NCI-H1105 treated with DMSO at 0.1 percent for 48 hours (cell line): ENCODE measurements at regions not wholly inside any gene's neighbourhood (a gene's known extent, or its start where the extent isn't known, plus 50 kb on each side); places are given as distances from the start of the nearest gene placed in this dataset.
"Not testable (repeated sequence)": the region's sequence is repeated elsewhere in the genome, so short reads cannot be mapped to it uniquely, and the experiment has no call there.

ENCODE experiments used
- DNase-seq: peaks from one replicate; lab custom pipeline; 2025; lab: John Stamatoyannopoulos, UW

DNA sequence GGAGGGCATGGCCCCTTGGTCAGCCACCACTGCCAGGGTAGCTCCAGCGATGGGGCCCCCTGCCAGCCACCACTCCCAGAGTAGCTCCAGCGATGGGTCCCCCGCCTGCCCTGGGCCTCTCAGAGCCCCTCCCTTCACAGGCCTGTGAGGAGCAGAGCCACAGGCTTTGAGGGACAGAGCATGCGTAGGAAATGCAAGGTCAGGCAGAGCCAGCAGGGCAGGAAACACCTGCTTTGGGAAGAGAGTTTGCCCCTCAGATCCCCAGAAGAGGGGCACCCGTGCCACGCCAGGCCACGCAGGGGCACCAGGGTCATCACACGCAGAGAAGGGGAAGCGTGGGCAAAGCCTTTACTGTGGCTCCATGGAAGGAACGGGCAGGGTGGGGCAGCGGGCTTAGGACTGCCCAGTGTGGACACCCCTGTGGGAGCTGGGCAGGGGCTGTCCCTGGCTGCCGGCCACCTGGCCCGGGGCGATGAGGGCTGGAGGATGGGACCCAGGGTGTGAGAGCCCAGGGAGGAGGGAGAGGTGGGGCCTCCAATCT is 477.8 kb downstream of the BRD1 start:
- DNase-seq = no peak

GRCh38 chr22:49349181-49349835 is 478.4 kb downstream of the BRD1 start:
- DNase-seq = no peak

DNA sequence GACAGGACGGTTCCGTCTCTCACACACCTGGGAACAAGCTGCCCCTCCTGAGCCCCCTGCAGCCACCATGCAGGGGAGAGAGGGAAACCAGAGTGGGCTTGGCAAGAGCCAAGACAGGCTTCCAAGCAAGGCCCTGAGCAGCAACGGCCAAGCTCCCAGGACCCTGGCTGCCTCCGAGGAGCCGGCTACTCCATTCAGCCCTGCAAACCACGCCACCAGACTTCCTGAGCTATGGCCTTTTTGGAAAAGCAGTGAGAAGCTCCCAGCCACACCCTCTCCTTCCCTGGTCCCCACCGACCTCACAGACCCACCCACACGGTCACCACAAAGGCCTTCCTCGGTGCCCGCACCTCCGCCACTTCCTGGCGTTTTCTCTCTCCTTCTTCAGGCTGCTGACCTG is 479.0 kb downstream of the BRD1 start:
- DNase-seq = no peak

DNA sequence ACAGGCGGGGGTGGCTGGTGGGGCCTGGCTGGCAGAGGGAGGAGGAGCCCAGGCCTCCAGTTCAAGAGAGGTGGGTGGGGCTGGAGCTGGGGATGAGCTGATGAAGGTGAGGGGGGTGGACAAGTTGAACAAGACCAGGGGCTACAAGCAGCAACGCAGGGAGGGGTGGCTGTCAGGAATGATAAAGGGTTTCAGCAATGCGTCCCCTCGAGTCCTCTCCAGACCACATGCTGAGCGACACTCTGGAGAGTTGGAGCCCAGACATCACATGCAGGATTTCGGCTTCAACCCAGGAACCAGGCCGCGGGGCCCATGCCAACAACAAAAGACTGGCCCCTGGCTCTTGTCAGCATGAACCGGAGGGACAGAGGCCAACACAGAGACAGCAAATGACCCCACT is 480.3 kb downstream of the BRD1 start:
- DNase-seq = no peak

GRCh38 chr22:49345896-49346295 is 481.8 kb downstream of the BRD1 start:
- DNase-seq = no peak

DNA sequence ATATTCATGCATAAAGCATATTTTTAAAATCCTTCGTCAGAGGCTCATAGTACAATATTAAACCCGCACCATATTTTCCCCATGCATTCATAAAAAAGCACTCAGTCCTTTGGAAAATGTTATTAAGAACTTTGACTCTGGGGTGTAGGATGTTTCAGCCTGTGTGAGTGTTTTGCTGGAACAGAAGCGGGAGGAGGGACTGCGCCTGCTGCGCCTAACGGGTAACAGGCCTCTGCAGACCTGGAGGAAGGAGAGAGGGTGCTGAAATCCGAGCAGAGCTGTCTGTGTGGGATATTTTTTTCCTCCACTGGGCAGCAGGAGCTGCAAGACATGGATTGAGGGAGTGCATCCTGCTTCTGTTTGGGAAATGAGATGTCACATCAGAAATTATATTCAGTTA is 483.0 kb downstream of the BRD1 start:
- DNase-seq = no peak

GRCh38 chr22:49344161-49344560 is 483.5 kb downstream of the BRD1 start:
- DNase-seq = no peak

DNA sequence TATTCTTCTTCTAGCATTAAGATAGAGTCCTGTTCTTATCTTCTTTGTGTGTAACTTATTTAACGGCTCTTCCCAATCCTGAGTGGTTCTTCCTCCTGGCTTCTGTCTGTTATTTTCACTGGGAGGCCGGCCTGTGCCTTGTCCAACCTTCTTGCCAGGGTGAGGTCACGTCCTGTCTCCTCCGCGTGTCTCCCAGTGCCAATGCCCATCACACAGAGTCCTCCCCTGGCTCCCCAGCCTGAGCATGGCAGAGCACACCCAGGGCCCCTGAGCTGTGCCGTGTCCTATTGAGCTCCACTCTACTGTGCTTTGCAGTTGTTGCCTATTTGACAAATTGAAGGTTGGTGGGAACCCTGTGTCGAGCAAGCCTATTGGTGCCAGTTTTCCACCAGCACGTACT is 487.3 kb downstream of the BRD1 start:
- DNase-seq = no peak

GRCh38 chr22:49336483-49336882 is 491.2 kb downstream of the BRD1 start:
- not testable (repeated sequence) for DNase-seq

DNA sequence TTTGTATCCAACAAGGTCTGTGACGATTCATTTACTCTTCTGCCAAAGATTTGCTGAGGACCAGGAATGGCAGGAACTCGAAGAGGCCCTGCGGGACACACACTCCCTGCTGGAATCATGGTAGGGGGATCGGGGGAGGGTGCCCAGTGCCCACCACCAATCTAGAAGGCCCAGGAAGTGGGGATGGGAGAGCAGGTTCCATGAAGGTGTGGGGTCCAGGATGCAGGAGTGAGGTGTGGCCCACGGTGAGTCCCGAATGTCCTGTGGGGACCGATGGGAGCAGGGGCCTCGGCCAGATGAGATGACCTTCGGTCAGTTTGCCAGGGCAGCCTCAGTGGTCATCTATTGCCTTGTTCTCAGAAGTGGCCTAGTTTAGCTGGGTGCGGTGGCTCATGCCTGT is 492.7 kb downstream of the BRD1 start:
- DNase-seq = no peak

DNA sequence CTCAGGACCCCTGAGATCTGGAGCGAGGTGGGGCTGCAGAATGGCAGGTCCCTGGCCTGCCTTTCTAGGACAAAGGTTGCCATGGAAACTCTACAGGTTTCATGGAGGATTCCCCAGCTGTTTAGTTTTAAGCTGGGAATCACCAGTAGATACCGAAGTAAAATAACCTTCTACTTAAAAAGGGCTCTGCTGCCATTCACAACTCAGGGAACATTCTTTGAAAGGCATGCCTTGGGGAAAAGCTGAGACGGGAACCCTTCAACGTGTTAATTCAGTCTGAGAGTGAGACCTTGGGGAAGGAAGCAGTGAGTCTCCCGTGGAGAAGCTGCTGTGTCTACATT is 493.3 kb downstream of the BRD1 start:
- DNase-seq = no peak

- DNase-seq = no peak
Measured at GRCh38 chr22:49333206-49333605, 494.5 kb downstream of the BRD1 start.

- DNase-seq = no peak
Measured at GRCh38 chr22:49332691-49333090, 495.0 kb downstream of the BRD1 start.

GRCh38 chr22:49331878-49332277 is 495.8 kb downstream of the BRD1 start:
- DNase-seq = no peak

GRCh38 chr22:49331223-49331815 is 496.4 kb downstream of the BRD1 start:
- no peak for DNase-seq

DNA sequence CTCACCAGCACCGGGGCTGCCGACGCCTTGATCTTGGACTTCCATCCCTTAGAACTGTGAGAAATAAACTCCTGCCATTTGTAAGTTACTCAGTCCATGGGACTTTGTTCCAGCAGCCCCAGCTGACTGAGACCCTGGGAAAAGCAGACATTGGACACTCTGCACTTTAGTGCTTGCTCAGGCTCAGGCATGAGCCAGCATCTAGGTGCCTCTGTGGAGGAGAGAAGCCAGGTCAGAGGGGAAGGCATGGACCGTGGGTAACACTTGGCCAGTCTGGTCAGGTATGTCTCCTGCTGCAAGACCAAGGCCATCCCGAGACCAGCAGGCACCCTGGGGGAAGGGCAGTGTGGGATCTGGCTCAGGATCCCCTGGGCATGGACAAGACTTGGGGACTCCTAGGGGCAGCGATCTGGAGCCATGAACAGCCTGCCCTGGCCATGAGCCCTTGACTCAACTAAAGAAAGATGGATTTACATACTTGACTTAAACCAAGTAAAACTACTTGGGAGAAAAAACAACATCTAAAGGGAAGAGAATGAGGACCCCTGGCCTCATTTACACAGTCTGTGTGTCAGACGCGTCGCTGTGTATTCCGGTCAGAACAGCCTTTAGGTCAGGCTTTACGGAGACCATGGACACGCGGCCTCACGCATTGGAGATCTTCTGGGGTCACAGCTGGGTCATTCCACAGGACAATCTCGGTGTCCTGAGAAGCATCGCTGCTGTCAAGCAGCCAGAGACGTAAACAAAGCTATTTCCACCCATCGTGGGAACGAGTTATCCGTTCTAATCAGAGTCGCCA is 497.1 kb downstream of the BRD1 start:
- no peak for DNase-seq

- DNase-seq = no peak
Measured at GRCh38 chr22:49329636-49330035, 498.0 kb downstream of the BRD1 start.

DNA sequence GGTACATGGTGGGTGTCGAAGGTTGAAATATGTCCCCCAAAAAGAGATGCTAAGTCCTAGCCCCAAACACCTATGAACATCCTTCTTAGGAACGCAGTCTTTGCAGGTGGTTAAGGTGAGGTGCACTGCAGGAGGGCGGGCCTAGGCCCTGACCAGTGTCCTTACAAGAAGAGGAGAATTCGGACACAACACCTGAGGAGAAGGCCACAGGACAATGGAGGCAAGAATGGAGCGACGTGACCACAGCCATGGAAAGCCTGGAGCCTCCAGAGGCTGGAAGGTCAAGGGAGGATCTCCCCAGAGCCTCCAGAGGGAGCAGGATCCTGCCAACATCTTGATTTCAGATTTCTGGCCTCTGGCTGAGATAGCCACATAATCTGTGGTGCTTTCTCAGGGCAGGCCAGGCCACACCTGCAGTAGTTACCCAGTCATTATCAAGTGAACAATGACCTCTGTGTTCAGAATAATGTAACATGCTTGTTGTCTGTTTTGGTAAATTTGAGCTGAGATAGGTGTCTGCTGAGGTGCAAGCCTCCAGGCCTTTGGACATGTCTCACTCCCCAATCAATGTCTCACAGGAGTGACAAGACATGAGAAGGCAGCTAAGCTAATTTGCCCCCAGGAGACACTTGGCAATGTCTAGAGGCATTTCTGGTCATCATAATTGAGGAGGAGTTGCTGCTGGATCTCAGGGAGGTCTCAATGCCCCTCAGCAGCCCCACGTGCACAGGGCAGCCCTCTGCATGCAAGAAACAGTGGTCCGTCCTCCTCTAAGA is 498.9 kb downstream of the BRD1 start:
- no peak for DNase-seq

- no peak for DNase-seq
Measured at GRCh38 chr22:49328118-49328475, 499.6 kb downstream of the BRD1 start.

- DNase-seq = no peak
Measured at GRCh38 chr22:49327411-49328117, 500.1 kb downstream of the BRD1 start.

DNA sequence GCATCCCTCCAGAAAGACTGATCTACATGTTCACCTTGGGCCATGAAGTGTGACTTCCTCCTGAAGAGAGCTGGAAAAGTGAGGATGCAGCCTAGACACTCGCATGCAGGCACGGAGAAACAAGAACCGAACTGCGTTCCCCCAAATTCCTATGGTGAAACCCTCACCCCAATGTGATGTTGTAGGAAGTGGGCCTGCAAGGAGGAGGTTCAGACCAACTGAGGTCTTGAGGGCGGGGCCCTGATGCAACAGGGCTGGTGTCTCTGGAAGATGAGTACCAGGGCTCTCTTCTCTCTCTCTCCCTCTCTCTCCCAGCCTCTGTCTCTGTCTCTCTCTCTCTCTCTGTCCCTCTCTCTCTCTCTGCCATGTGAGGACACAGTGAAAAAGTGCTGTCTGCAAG is 501.1 kb downstream of the BRD1 start:
- no peak for DNase-seq
